GM04503 (cell line): ENCODE measurements at regions not wholly inside any gene's neighbourhood (a gene's known extent, or its start where the extent isn't known, plus 50 kb on each side); places are given as distances from the start of the nearest gene placed in this dataset.

ENCODE experiments used
- DNase-seq: peaks from one replicate; pipeline ENCODE4 v3.0.0-alpha.2; 2012; ENCODE audit warnings: low read depth

GRCh38 chr18:43882358-43883055 is 605.2 kb upstream of the SYT4 start:
- DNase-seq: no peak

GRCh38 chr18:43883886-43884285 is 606.6 kb upstream of the SYT4 start:
- no peak for DNase-seq

GRCh38 chr18:43886341-43886740 is 609.1 kb upstream of the SYT4 start:
- DNase-seq: no peak

GRCh38 chr18:43887491-43887890 is 610.2 kb upstream of the SYT4 start:
- DNase-seq: no peak

GRCh38 chr18:43888598-43888997 is 611.3 kb upstream of the SYT4 start:
- DNase-seq: no peak

GRCh38 chr18:43893001-43893637 is 615.8 kb upstream of the SYT4 start:
- peak; percentile 56 for DNase-seq

GRCh38 chr18:43904209-43904837 is 627.0 kb upstream of the SYT4 start:
- DNase-seq: no peak

- no peak for DNase-seq
These were observed 636.7 kb upstream of the SYT4 start for GRCh38 chr18:43914018-43914417.

GRCh38 chr18:43916984-43917383 is 639.7 kb upstream of the SYT4 start:
- DNase-seq: no peak

- DNase-seq: no peak
These were observed 640.2 kb upstream of the SYT4 start for GRCh38 chr18:43917520-43917919.

GRCh38 chr18:43919551-43919950 is 642.3 kb upstream of the SYT4 start:
- DNase-seq: no peak

- no peak for DNase-seq
These were observed 654.1 kb upstream of the SYT4 start for GRCh38 chr18:43931439-43931838.

GRCh38 chr18:43932140-43932539 is 654.9 kb upstream of the SYT4 start:
- no peak for DNase-seq

- no peak for DNase-seq
These were observed 655.9 kb upstream of the SYT4 start for GRCh38 chr18:43933177-43933576.

- no peak for DNase-seq
These were observed 657.0 kb upstream of the SYT4 start for GRCh38 chr18:43934322-43934721.

GRCh38 chr18:43934781-43935471 is 657.6 kb upstream of the SYT4 start:
- DNase-seq: peak; percentile 8

- DNase-seq: no peak
These were observed 658.9 kb upstream of the SYT4 start for GRCh38 chr18:43936176-43936575.

- no peak for DNase-seq
These were observed 672.0 kb upstream of the SYT4 start for GRCh38 chr18:43949291-43949690.

- DNase-seq: no peak
These were observed 672.8 kb upstream of the SYT4 start for GRCh38 chr18:43950062-43950461.

- no peak for DNase-seq
These were observed 675.1 kb upstream of the SYT4 start for GRCh38 chr18:43952398-43952797.

GRCh38 chr18:43961722-43962121 is 684.4 kb upstream of the SYT4 start:
- no peak for DNase-seq

GRCh38 chr18:43964666-43965065 is 687.4 kb upstream of the SYT4 start:
- no peak for DNase-seq

GRCh38 chr18:43965691-43966090 is 688.4 kb upstream of the SYT4 start:
- DNase-seq: no peak
